ENCODE measurements at regions not wholly inside any gene's neighbourhood (a gene's known extent, or its start where the extent isn't known, plus 50 kb on each side); places are given as distances from the start of the nearest gene placed in this dataset.

DNA sequence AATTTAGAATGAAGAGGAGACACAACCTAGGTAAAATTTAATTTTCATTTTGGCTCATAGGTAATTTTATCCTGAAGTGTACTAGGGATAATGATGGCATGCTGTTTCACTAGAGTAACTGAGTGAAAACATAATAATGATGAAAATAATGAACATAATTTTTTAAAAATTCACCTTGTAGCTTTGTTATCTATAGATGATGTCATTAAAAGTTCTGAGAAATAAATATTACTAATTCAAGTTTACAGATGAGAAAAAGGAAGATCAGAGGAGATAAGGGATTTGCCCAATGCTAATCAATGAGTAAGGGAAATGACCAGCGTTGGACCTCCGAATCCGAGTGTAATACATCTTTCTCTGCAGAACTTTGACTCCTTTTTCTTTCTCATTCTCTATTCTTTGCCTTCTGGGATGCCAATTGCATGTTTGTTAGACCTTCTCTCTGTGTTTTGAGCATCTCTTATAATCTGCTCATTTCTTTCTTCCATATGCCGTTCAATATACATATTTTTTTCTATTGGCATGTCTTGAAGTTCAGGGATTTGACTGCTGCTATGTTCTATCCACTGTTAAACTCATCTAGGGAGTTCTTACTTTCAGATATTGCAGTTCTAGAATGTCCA, 186.5 kb downstream of the SNX19 start:
- TF ChIP-seq CTCF (IDR thresholded peaks at IDR 0.05; ENCODE audit: low read depth, low read length, missing input control) = no peak
- no peak for TF ChIP-seq JUND (IDR thresholded peaks at IDR 0.05)
- TF ChIP-seq YY1 (IDR thresholded peaks at IDR 0.05) = no peak
- TF ChIP-seq, protein P1, sequence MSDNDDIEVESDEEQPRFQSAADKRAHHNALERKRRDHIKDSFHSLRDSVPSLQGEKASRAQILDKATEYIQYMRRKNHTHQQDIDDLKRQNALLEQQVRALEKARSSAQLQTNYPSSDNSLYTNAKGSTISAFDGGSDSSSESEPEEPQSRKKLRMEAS (IDR thresholded peaks at IDR 0.05) = no peak
- no peak for TF ChIP-seq TAF1 (conservative IDR thresholded peaks at IDR 0.05)
- no peak for TF ChIP-seq RAD21 (IDR thresholded peaks at IDR 0.05)
- TF ChIP-seq, protein P2, sequence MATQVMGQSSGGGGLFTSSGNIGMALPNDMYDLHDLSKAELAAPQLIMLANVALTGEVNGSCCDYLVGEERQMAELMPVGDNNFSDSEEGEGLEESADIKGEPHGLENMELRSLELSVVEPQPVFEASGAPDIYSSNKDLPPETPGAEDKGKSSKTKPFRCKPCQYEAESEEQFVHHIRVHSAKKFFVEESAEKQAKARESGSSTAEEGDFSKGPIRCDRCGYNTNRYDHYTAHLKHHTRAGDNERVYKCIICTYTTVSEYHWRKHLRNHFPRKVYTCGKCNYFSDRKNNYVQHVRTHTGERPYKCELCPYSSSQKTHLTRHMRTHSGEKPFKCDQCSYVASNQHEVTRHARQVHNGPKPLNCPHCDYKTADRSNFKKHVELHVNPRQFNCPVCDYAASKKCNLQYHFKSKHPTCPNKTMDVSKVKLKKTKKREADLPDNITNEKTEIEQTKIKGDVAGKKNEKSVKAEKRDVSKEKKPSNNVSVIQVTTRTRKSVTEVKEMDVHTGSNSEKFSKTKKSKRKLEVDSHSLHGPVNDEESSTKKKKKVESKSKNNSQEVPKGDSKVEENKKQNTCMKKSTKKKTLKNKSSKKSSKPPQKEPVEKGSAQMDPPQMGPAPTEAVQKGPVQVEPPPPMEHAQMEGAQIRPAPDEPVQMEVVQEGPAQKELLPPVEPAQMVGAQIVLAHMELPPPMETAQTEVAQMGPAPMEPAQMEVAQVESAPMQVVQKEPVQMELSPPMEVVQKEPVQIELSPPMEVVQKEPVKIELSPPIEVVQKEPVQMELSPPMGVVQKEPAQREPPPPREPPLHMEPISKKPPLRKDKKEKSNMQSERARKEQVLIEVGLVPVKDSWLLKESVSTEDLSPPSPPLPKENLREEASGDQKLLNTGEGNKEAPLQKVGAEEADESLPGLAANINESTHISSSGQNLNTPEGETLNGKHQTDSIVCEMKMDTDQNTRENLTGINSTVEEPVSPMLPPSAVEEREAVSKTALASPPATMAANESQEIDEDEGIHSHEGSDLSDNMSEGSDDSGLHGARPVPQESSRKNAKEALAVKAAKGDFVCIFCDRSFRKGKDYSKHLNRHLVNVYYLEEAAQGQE (IDR thresholded peaks at IDR 0.05) = no peak
- TF ChIP-seq EGR1 (IDR thresholded peaks at IDR 0.05; ENCODE audit: low read depth in 2 of 2) = no peak
- TF ChIP-seq, protein P3, sequence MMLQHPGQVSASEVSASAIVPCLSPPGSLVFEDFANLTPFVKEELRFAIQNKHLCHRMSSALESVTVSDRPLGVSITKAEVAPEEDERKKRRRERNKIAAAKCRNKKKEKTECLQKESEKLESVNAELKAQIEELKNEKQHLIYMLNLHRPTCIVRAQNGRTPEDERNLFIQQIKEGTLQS (IDR thresholded peaks at IDR 0.05) = no peak
- TF ChIP-seq SP1 (IDR thresholded peaks at IDR 0.05) = no peak
- TF ChIP-seq HNF4A (conservative IDR thresholded peaks at IDR 0.05) = no peak
- TF ChIP-seq FOXA2 (IDR thresholded peaks at IDR 0.05) = no peak
